Mesenchymal stem cell (in vitro differentiated cells and primary cell): ENCODE measurements at regions not wholly inside any gene's neighbourhood (a gene's known extent, or its start where the extent isn't known, plus 50 kb on each side); places are given as distances from the start of the nearest gene placed in this dataset.
A peak's percentile ranks its signal among the peaks of the same experiment; 100 is the strongest.

Source experiments
- DNase-seq: peaks from one replicate; pipeline ENCODE4 v3.0.0-alpha.2; 2013
- H2AFZ ChIP-seq: one replicate; pipeline ENCODE4 v1.6.1; 2013; ENCODE audit warnings: low read depth, mild to moderate bottlenecking, control low read depth, inconsistent platforms, low read length, moderate library complexity
- H2AK5ac ChIP-seq: 2 replicates; pipeline ENCODE4 v1.6.1; 2013; ENCODE audit warnings: low read length, moderate library complexity, mild to moderate bottlenecking, inconsistent platforms; ENCODE audit not compliant: severe bottlenecking
- H2BK120ac ChIP-seq: one replicate; pipeline ENCODE4 v1.6.1; 2013; ENCODE audit warnings: low read depth, mild to moderate bottlenecking, inconsistent platforms, low read length, moderate library complexity
- H2BK12ac ChIP-seq, 2 experiments: one replicate each; pipeline ENCODE4 v1.6.1; 2013; ENCODE audit warnings: inconsistent platforms in 2 of 2, low read length in 2 of 2, mild to moderate bottlenecking in 2 of 2, moderate library complexity in 2 of 2, control low read depth in 1 of 2
- H2BK15ac ChIP-seq: one replicate; pipeline ENCODE4 v1.6.1; 2013; ENCODE audit warnings: mild to moderate bottlenecking, low read depth, inconsistent platforms; ENCODE audit not compliant: poor library complexity, severe bottlenecking
- H2BK5ac ChIP-seq: 2 replicates; pipeline ENCODE4 v1.6.1; 2013; ENCODE audit warnings: low read depth, mild to moderate bottlenecking, low read length, control low read depth, inconsistent platforms; ENCODE audit not compliant: poor library complexity, severe bottlenecking
- H3K14ac ChIP-seq, 2 experiments: one replicate each; pipeline ENCODE4 v1.6.1; 2013; ENCODE audit warnings: inconsistent platforms in 2 of 2, low read length in 2 of 2, control low read depth in 1 of 2, mild to moderate bottlenecking in 1 of 2, moderate library complexity in 1 of 2
- H3K18ac ChIP-seq, 2 experiments: one replicate each; pipeline ENCODE4 v1.6.1; 2013; ENCODE audit warnings: inconsistent platforms in 2 of 2, low read length in 2 of 2, control low read depth in 1 of 2, low read depth in 1 of 2, mild to moderate bottlenecking in 1 of 2
- H3K23ac ChIP-seq, 2 experiments: one replicate each; pipeline ENCODE4 v1.6.1; 2013; ENCODE audit warnings: inconsistent platforms in 2 of 2, low read length in 2 of 2, mild to moderate bottlenecking in 2 of 2, moderate library complexity in 2 of 2, control low read depth in 1 of 2
- H3K27ac ChIP-seq: 2 replicates; pipeline ENCODE4 v1.5.1; 2013; ENCODE audit warnings: mild to moderate bottlenecking, moderate library complexity, low read length, control low read depth, inconsistent platforms; ENCODE audit not compliant: poor library complexity, severe bottlenecking
- H3K27me3 ChIP-seq, 2 experiments: 2 replicates each; pipeline versions ENCODE4 v1.6.1 to v1.7.0; 2013; ENCODE audit warnings: low read length in 2 of 2, mild to moderate bottlenecking in 2 of 2, moderate library complexity in 2 of 2, control low read depth in 1 of 2, inconsistent platforms in 1 of 2; ENCODE audit not compliant: control insufficient read depth in 1 of 2, insufficient read depth in 1 of 2
- H3K36me3 ChIP-seq, 2 experiments: 2 replicates each; pipeline versions ENCODE4 v1.6.1 to v1.7.0; 2013; ENCODE audit warnings: low read length in 2 of 2, control low read depth in 1 of 2, inconsistent platforms in 1 of 2, low read depth in 1 of 2, mild to moderate bottlenecking in 1 of 2; ENCODE audit not compliant: insufficient read depth in 2 of 2, control insufficient read depth in 1 of 2
- H3K4ac ChIP-seq, 2 experiments: one replicate each; pipeline ENCODE4 v1.6.1; 2013; ENCODE audit warnings: inconsistent platforms in 2 of 2, low read length in 2 of 2, mild to moderate bottlenecking in 2 of 2, moderate library complexity in 2 of 2, control low read depth in 1 of 2, low read depth in 1 of 2
- H3K4me1 ChIP-seq: 2 replicates; pipeline ENCODE4 v1.6.1; 2013; ENCODE audit warnings: low read depth, low read length, control low read depth; ENCODE audit not compliant: control insufficient read depth, insufficient read depth
- H3K4me2 ChIP-seq: 2 replicates; pipeline ENCODE4 v1.6.1; 2013; ENCODE audit warnings: low read length, mild to moderate bottlenecking, inconsistent platforms; ENCODE audit not compliant: poor library complexity, severe bottlenecking
- H3K4me3 ChIP-seq, 2 experiments: 2 replicates each; pipeline versions ENCODE4 v1.5.1 to v1.7.0; 2013; ENCODE audit warnings: low read length in 2 of 2, mild to moderate bottlenecking in 2 of 2, control low read depth in 1 of 2, low read depth in 1 of 2; ENCODE audit not compliant: insufficient read depth in 1 of 2
- H3K79me1 ChIP-seq: replicated peaks from 2 replicates; pipeline ENCODE4 v1.6.1; 2013; ENCODE audit warnings: mild to moderate bottlenecking, control low read depth, low read length, inconsistent platforms; ENCODE audit not compliant: poor library complexity, severe bottlenecking
- H3K9ac ChIP-seq: 2 replicates; pipeline ENCODE4 v1.7.0; 2013; ENCODE audit warnings: mild to moderate bottlenecking, low read length, moderate library complexity
- H3K9me3 ChIP-seq: 2 replicates; pipeline ENCODE4 v1.7.0; 2013; ENCODE audit warnings: mild to moderate bottlenecking, low read length; ENCODE audit not compliant: control insufficient read depth
- H4K8ac ChIP-seq: one replicate; pipeline ENCODE4 v1.6.1; 2013; ENCODE audit warnings: inconsistent platforms, mild to moderate bottlenecking, low read length, moderate library complexity
- H4K91ac ChIP-seq: one replicate; pipeline ENCODE4 v1.6.1; 2013; ENCODE audit warnings: mild to moderate bottlenecking, low read length, inconsistent platforms
- WGBS: methylation state at CpG from one replicate; pipeline ENCODE4 v1.1.7; 2013; ENCODE audit warnings: mixed read lengths; 5-methylcytosine and 5-hydroxymethylcytosine counted together

GRCh38 chr13:68378294-68378693 is 1148.2 kb upstream of the PCDH9 start:
- Histone ChIP-seq H3K79me1 (no peaks in the 10 kb centered on the region), H2AK5ac (no peak overlapping the region), H4K91ac (no peak overlapping the region), H2BK120ac (no peak overlapping the region), H2BK15ac (no peak overlapping the region), H3K18ac (no peak overlapping the region), H3K27me3 (no peaks in the 10 kb centered on the region), H2BK5ac (no peak overlapping the region), H4K8ac (no peak overlapping the region), H3K27ac (no peak overlapping the region), H3K9me3 (no peaks in the 10 kb centered on the region), H3K4me2 (no peak overlapping the region), H3K9ac (no peak overlapping the region), H3K4me1 (no peaks in the 10 kb centered on the region), H3K14ac (no peak overlapping the region), H3K36me3 (no peaks in the 10 kb centered on the region), H3K4me3 (no peak overlapping the region), H2AFZ (no peak overlapping the region), H2BK12ac (no peak overlapping the region), H3K4ac (no peak overlapping the region), H3K23ac (no peak overlapping the region)
- DNase-seq, result no peak
- WGBS, result no CpG with 5 or more reads among the region's 1 CpG

GRCh38 chr13:68375004-68375403 is 1144.9 kb upstream of the PCDH9 start:
- Histone ChIP-seq H3K9ac (no peak overlapping the region), H3K4me2 (no peak overlapping the region), H2AK5ac (no peak overlapping the region), H2BK12ac (no peak overlapping the region), H3K18ac (no peak overlapping the region), H4K91ac (no peak overlapping the region), H3K36me3 (no peaks in the 10 kb centered on the region), H2BK120ac (no peak overlapping the region), H2BK15ac (no peak overlapping the region), H3K4me3 (no peak overlapping the region), H3K27me3 (no peaks in the 10 kb centered on the region), H2BK5ac (no peak overlapping the region), H3K4ac (no peak overlapping the region), H4K8ac (no peak overlapping the region), H3K23ac (no peak overlapping the region), H2AFZ (no peak overlapping the region), H3K27ac (no peak overlapping the region), H3K79me1 (no peaks in the 10 kb centered on the region), H3K4me1 (no peaks in the 10 kb centered on the region), H3K14ac (no peak overlapping the region), H3K9me3 (no peaks in the 10 kb centered on the region)
- DNase-seq, result no peak
- 100% methylated on average over 2 of the region's 2 CpGs for WGBS

- Histone ChIP-seq H2AFZ (no peak overlapping the region), H3K27ac (no peak overlapping the region), H3K4ac (no peak overlapping the region), H4K91ac (no peak overlapping the region), H3K4me1 (no peaks in the 10 kb centered on the region), H2BK15ac (no peak overlapping the region), H3K23ac (no peak overlapping the region), H3K9me3 (no peaks in the 10 kb centered on the region), H2AK5ac (no peak overlapping the region), H3K4me2 (peak overlapping the region; percentile 39), H4K8ac (no peak overlapping the region), H2BK120ac (no peak overlapping the region), H3K18ac (no peak overlapping the region), H3K79me1 (no peaks in the 10 kb centered on the region), H3K36me3 (no peaks in the 10 kb centered on the region), H2BK12ac (no peak overlapping the region), H3K9ac (no peak overlapping the region), H2BK5ac (no peak overlapping the region), H3K14ac (no peak overlapping the region), H3K27me3 (no peaks in the 10 kb centered on the region), H3K4me3 (no peak overlapping the region)
- 69% methylated on average over 4 of the region's 5 CpGs for WGBS
- DNase-seq, result peak; percentile 4
Measured at GRCh38 chr13:68369739-68370138, 1139.6 kb upstream of the PCDH9 start.

- Histone ChIP-seq H3K27me3 (no peaks in the 10 kb centered on the region), H3K36me3 (no peaks in the 10 kb centered on the region), H3K14ac (no peak overlapping the region), H2BK15ac (no peak overlapping the region), H3K23ac (no peak overlapping the region), H3K9me3 (no peaks in the 10 kb centered on the region), H3K4ac (no peak overlapping the region), H2AFZ (no peak overlapping the region), H4K8ac (no peak overlapping the region), H2AK5ac (no peak overlapping the region), H2BK120ac (no peak overlapping the region), H2BK12ac (no peak overlapping the region), H3K4me1 (no peaks in the 10 kb centered on the region), H3K79me1 (no peaks in the 10 kb centered on the region), H3K4me3 (no peak overlapping the region), H3K18ac (no peak overlapping the region), H3K9ac (no peak overlapping the region), H3K4me2 (no peak overlapping the region), H3K27ac (no peak overlapping the region), H4K91ac (no peak overlapping the region), H2BK5ac (no peak overlapping the region)
- no peak for DNase-seq
- no CpG with 5 or more reads among the region's 2 CpGs for WGBS
Measured at GRCh38 chr13:68368922-68369321, 1138.8 kb upstream of the PCDH9 start.
